ENCODE measurements at regions not wholly inside any gene's neighbourhood (a gene's known extent, or its start where the extent isn't known, plus 50 kb on each side); places are given as distances from the start of the nearest gene placed in this dataset.
"Not testable (repeated sequence)": the region's sequence is repeated elsewhere in the genome, so short reads cannot be mapped to it uniquely, and the experiment has no call there.

GRCh38 chr22:47898946-47899345 lies 1136.5 kb downstream of the TBC1D22A start:
- no peak for DNase-seq (ENCODE audit: low read depth in 1 of 2, low spot score in 1 of 2)
- in situ Hi-C loops (cut with HindIII; ENCODE audit: low pct_unique_long_range_greater_than_20kb, low sequenced_read_pairs), result no loop called here
- TF ChIP-seq JUND (IDR thresholded peaks at IDR 0.05; ENCODE audit: low read depth), result no peak

GRCh38 chr22:47891609-47892008 lies 1129.2 kb downstream of the TBC1D22A start:
- no peak for DNase-seq (ENCODE audit: low read depth in 1 of 2, low spot score in 1 of 2)
- no peak for TF ChIP-seq JUND (IDR thresholded peaks at IDR 0.05; ENCODE audit: low read depth)
- in situ Hi-C loops (cut with HindIII; ENCODE audit: low pct_unique_long_range_greater_than_20kb, low sequenced_read_pairs), result no loop called here

GRCh38 chr22:47888817-47889216 lies 1126.4 kb downstream of the TBC1D22A start:
- no peak for TF ChIP-seq JUND (IDR thresholded peaks at IDR 0.05; ENCODE audit: low read depth)
- in situ Hi-C loops (cut with HindIII; ENCODE audit: low pct_unique_long_range_greater_than_20kb, low sequenced_read_pairs), result no loop called here
- DNase-seq (ENCODE audit: low read depth in 1 of 2, low spot score in 1 of 2), result no peak

GRCh38 chr22:47884775-47885174 lies 1122.3 kb downstream of the TBC1D22A start:
- in situ Hi-C loops (cut with HindIII; ENCODE audit: low pct_unique_long_range_greater_than_20kb, low sequenced_read_pairs), result no loop called here
- TF ChIP-seq JUND (IDR thresholded peaks at IDR 0.05; ENCODE audit: low read depth), result no peak
- DNase-seq (ENCODE audit: low read depth in 1 of 2, low spot score in 1 of 2), result no peak

GRCh38 chr22:47884200-47884599 lies 1121.8 kb downstream of the TBC1D22A start:
- no peak for DNase-seq (ENCODE audit: low read depth in 1 of 2, low spot score in 1 of 2)
- in situ Hi-C loops (cut with HindIII; ENCODE audit: low pct_unique_long_range_greater_than_20kb, low sequenced_read_pairs), result no loop called here
- TF ChIP-seq JUND (IDR thresholded peaks at IDR 0.05; ENCODE audit: low read depth), result no peak

- in situ Hi-C loops (cut with HindIII; ENCODE audit: low pct_unique_long_range_greater_than_20kb, low sequenced_read_pairs), result no loop called here
- TF ChIP-seq JUND (IDR thresholded peaks at IDR 0.05; ENCODE audit: low read depth), result no peak
- no peak for DNase-seq (ENCODE audit: low read depth in 1 of 2, low spot score in 1 of 2)
Observed at GRCh38 chr22:47883757-47884156, 1121.3 kb downstream of the TBC1D22A start.

- in situ Hi-C loops (cut with HindIII; ENCODE audit: low pct_unique_long_range_greater_than_20kb, low sequenced_read_pairs), result no loop called here
- no peak for DNase-seq (ENCODE audit: low read depth in 1 of 2, low spot score in 1 of 2)
- TF ChIP-seq JUND (IDR thresholded peaks at IDR 0.05; ENCODE audit: low read depth), result no peak
Observed at GRCh38 chr22:47879346-47879745, 1116.9 kb downstream of the TBC1D22A start.

GRCh38 chr22:47878460-47878859 lies 1116.0 kb downstream of the TBC1D22A start:
- peak; percentile 2 to 64 for DNase-seq (ENCODE audit: low read depth in 1 of 2, low spot score in 1 of 2)
- TF ChIP-seq JUND (IDR thresholded peaks at IDR 0.05; ENCODE audit: low read depth), result no peak
- in situ Hi-C loops (cut with HindIII; ENCODE audit: low pct_unique_long_range_greater_than_20kb, low sequenced_read_pairs), result no loop called here

- no peak for TF ChIP-seq JUND (IDR thresholded peaks at IDR 0.05; ENCODE audit: low read depth)
- in situ Hi-C loops (cut with HindIII; ENCODE audit: low pct_unique_long_range_greater_than_20kb, low sequenced_read_pairs), result no loop called here
- DNase-seq (ENCODE audit: low read depth in 1 of 2, low spot score in 1 of 2), result peak in 1 of 2 experiments; percentile 21
Observed at GRCh38 chr22:47872761-47873535, 1110.5 kb downstream of the TBC1D22A start.

GRCh38 chr22:47865626-47866025 lies 1103.2 kb downstream of the TBC1D22A start:
- in situ Hi-C loops (cut with HindIII; ENCODE audit: low pct_unique_long_range_greater_than_20kb, low sequenced_read_pairs), result no loop called here

GRCh38 chr22:47862394-47862793 lies 1099.9 kb downstream of the TBC1D22A start:
- in situ Hi-C loops (cut with HindIII; ENCODE audit: low pct_unique_long_range_greater_than_20kb, low sequenced_read_pairs), result no loop called here
- no peak for TF ChIP-seq JUND (IDR thresholded peaks at IDR 0.05; ENCODE audit: low read depth)

More at GRCh38 chr22:47865626-47866025, 1103.2 kb downstream of the TBC1D22A start:
- no peak for TF ChIP-seq JUND (IDR thresholded peaks at IDR 0.05; ENCODE audit: low read depth)
- no peak for DNase-seq (ENCODE audit: low read depth in 1 of 2, low spot score in 1 of 2)

GRCh38 chr22:47860907-47861306 lies 1098.5 kb downstream of the TBC1D22A start:
- in situ Hi-C loops (cut with HindIII; ENCODE audit: low pct_unique_long_range_greater_than_20kb, low sequenced_read_pairs); DNase-seq (ENCODE audit: low read depth in 1 of 2, low spot score in 1 of 2): not testable (repeated sequence)

More at GRCh38 chr22:47862394-47862793, 1099.9 kb downstream of the TBC1D22A start:
- DNase-seq (ENCODE audit: low read depth in 1 of 2, low spot score in 1 of 2), result no peak

GRCh38 chr22:47859881-47860525 lies 1097.6 kb downstream of the TBC1D22A start:
- DNase-seq (ENCODE audit: low read depth in 1 of 2, low spot score in 1 of 2), result no peak
- in situ Hi-C loops (cut with HindIII; ENCODE audit: low pct_unique_long_range_greater_than_20kb, low sequenced_read_pairs), result no loop called here
- no peak for TF ChIP-seq JUND (IDR thresholded peaks at IDR 0.05; ENCODE audit: low read depth)
